B cell (primary cell): ENCODE measurements at regions not wholly inside any gene's neighbourhood (a gene's known extent, or its start where the extent isn't known, plus 50 kb on each side); places are given as distances from the start of the nearest gene placed in this dataset.

Experiments
- CTCF ChIP-seq: fragments of 200-600 bp; IDR thresholded peaks from one replicate; pipeline ENCODE4 v1.8.0; 2022; ENCODE audit warnings: antibody characterized with exemption, mild to moderate bottlenecking
- EZH2 ChIP-seq: IDR thresholded peaks from 2 replicates; pipeline ENCODE4 v1.6.1; 2012; ENCODE audit warnings: borderline replicate concordance, low read depth, mild to moderate bottlenecking, moderate library complexity, low read length; ENCODE audit not compliant: insufficient read depth, poor library complexity, severe bottlenecking

- no peak for TF ChIP-seq CTCF
- TF ChIP-seq EZH2, result no peak
These were observed 324.1 kb upstream of the KIF2A start for GRCh38 chr5:61981886-61982285.
